DMS79 treated with DMSO at 0.1 percent for 48 hours (cell line): ENCODE measurements at regions not wholly inside any gene's neighbourhood (a gene's known extent, or its start where the extent isn't known, plus 50 kb on each side); places are given as distances from the start of the nearest gene placed in this dataset.

Experiments used
- DNase-seq: peaks from one replicate; lab custom pipeline; 2025; lab: John Stamatoyannopoulos, UW

DNA sequence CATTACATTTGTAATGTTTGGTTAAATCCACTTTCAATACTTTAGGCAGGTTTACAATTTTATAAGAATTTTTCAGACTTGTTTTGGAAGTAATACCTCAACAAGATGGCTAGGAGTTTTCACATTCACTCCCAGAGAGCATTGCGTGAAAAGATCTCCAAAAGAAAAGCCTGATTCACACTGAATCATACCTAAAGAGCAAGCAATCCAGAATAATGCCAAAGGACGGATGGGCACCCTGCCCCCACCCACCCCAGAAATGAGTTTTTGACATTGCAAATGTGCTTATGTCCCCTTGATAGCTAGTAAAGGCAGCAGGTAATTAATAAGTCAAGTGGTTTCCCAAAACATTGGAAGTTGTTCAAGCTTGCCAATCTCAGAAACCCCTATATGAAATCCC, 557.7 kb upstream of the TENM3 start:
- no peak for DNase-seq

DNA sequence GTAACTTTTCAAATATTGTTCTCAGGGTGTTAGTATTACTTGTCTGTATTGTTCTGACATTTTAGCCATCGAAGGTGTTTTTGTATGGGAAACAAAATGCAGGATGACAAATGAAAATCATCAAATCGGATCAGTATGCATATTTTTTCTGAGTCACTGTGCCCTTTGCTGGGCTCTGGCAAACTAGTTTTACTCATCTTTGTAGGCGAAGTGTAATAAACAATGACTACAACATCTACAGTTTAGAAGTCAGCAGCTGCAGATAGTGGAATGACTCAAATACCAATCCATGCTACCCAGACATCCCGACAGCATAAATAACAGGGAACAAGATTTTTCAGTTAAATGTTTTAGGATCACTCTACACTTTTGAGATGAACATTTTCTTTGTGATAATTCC, 557.3 kb upstream of the TENM3 start:
- DNase-seq, result no peak

DNA sequence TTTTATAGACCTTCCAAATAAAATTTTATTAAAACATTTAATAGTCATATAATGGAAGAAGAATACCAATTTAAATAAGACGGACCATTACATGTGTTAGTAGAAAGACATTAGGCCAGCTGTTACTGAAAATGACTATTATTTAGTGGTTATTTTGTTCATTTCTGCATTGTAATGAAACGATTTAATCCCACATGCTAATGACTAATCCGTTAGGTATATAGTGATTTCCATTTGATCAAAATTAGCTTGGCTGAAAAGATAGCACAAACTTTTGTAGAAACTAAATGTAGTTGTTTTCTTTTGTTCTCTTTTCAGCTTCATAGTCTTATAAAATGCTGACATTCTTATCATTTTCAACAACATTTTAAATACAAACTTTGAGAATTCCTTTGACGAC, 556.1 kb upstream of the TENM3 start:
- no peak for DNase-seq

DNA sequence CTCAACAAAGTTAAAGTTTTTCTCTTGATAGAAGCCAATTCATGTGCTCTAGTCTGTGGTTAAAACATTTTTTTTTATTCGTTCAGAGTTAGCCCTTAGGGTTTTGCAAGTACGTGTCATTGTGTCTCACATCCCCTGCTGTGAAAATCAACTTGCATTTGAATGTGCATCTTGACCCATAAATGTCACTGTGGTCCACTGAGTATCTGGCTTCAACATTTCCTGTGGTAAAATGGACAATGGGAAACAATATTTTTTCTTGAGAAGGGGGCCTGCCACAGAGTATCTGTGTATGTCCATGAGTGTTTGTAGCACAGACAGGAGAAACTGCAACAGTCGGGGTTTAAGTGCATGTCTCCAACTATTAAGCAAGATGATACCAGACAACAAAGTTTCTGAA, 554.8 kb upstream of the TENM3 start:
- no peak for DNase-seq

DNA sequence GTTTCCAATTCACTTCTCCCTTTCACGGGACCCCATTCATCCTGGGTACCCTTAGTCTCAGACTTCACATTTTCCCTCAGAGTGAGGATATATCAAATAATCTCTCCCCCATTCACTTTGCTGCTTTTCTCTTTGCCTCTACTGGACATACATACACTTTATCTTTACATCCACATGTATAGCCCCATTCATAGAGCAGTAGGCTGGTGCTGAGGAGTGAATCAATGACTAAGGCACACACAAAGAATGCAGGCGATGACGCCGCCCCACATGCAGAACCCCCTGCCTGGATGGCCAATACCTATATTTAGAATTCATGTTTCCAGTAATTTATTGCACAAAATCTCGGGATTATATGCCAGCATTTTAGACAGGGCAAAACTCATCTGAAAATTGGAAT, 554.3 kb upstream of the TENM3 start:
- DNase-seq, result no peak

DNA sequence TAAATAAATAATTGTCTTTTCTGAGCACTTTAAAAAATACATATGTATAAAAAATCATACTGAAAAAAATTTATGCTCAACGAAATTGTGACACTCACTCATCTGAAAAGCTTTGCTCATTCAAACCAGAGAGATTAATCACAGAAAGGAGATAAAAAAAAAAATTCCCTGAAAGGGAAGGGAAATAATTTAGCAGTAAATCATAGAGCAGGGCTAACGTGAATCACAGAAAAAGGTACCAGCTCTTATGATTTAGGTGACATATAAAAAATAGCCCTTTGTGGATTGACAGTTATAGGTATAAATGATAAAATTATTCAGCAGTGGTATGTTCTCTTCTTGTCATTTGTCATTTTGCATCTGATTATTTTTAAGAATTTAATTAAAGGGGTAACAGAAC, 552.7 kb upstream of the TENM3 start:
- no peak for DNase-seq

DNA sequence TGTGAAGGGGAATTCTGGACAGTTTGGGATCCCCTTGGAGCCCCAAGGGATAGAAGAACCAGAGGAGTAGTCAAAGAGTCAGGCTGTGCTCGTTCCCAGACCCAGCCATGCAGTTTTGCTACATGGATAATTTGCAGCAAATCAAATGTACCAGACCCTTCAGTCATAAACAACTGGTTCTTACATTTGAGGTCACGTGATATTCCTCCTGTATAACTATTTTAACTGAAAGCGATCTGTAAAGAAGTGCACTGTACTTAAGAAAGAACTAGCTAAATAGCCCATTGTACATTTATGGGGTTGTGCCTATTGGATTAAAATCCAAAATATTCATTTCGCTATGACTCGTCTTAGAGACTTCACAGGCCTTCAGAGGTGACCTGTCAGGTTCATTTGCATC, 550.2 kb upstream of the TENM3 start:
- no peak for DNase-seq

DNA sequence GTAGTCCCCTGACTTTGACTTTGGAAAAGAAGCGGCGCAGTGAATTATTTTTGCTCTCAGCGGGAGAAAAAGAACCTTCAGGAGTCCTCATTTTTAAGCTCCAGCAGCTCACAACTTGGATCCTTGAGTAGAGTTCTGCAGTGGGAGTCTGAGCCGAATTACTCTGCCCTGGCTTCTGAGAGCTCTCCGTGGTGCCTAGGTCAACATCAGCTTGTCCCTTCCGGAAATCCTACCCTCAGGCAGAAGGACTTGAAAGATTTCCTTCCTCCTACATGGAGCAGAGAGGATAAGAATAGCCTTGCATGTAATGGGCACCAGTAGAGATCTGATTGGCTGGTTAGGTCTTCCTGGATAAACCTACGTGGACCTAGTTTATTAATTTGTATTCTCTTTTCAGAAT, 549.7 kb upstream of the TENM3 start:
- no peak for DNase-seq

DNA sequence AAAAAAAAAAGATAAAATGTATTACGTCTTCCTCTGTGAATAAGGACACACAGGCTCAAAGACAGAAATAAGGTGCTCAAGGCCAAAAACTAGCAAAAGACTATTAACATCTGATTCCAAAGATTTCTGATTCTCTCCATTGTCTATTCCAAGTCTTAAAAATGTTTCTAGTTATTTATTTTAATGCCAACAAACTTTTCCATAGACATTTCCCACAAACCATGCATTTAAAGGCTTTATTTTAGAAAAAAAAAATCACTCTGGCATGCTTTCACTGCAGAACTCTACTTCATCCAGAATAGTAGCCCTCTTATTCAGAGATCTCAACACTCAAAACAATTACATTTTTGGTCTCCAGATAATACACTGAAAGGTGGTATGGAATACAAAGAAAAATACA, 545.0 kb upstream of the TENM3 start:
- DNase-seq, result no peak

DNA sequence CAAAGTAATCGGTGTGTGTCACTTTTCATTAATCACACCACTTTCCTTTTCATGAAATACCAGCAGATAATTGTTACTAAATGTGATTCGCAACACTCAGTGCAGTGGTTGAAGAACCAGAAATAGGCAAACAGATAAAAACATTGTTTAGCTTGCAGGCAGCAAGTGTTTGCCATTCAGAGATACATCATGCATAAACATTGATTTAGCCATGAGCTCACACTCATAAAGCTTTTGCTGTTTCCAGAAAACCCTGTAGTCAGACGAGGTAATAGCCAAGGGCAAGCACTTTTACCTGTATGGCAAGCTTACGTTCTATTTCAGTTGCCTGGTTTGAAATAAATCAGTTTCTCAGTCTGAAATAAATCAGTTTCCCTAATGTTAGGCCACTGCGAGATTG, 542.0 kb upstream of the TENM3 start:
- DNase-seq, result no peak

DNA sequence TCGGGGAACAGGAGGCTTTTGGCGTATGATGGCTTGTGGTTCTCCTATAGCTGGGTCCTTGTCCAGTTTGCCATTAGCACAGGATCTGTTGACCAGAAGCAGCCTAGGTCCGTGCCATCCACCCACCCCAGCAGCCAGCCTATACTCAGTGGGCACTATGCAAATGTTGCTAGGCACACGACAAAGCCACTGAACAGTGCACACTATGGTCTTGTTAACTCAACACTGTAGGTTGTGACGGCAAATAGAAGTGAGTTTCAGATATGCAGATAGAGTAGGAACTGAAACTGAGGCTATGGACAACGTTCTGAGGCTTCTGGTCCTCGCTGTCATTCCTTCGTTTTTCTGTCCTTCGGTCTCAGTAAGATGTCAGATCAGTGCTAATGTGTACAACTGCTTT, 541.3 kb upstream of the TENM3 start:
- DNase-seq, result no peak

DNA sequence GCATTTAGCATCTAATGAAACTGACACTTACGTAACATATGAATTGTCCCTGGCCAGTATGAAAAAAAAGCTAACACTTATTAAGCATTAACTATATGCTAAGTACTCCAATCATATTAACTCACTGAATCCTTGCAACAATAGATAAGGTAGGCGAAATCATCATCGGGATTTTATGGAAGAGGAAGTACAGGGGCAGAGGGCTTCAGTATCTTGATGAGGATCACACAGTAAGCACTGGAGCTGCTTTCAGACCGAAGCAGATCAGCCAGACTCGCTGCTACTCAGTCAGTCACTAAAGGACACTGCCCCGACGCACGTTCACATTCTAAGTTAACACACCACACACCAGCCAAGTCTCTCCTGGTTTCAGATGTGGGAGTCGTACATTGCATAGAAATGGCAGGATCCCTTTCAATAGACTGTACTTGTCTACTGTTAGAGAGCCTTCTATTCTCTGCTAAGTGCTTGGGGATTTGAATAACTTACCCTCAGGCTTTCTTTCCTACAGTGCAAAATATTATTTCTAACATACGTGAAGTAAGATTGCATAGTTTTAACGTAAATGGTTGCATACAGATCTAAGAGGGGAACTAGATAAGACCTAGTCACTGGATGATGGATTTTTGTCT, 540.2 kb upstream of the TENM3 start:
- no peak for DNase-seq

DNA sequence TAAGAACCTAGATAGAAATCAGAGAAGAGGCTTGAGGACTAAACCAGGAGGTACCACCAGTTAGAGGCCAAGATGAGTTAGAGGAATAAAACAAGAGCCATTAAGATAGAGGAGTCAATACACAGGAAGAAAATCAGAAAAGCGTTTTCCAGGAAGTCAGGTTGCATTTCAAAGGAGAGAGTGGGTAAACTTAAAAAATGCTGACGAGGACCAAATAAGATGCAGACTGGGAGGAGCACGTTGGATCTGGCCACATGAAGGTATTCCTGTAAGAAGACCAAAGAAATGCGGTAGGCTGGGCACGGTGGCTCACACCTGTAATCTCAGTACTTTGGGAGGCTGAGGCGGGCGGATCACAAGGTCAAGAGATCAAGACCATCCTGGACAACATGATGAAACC, 533.1 kb upstream of the TENM3 start:
- DNase-seq, result no peak

DNA sequence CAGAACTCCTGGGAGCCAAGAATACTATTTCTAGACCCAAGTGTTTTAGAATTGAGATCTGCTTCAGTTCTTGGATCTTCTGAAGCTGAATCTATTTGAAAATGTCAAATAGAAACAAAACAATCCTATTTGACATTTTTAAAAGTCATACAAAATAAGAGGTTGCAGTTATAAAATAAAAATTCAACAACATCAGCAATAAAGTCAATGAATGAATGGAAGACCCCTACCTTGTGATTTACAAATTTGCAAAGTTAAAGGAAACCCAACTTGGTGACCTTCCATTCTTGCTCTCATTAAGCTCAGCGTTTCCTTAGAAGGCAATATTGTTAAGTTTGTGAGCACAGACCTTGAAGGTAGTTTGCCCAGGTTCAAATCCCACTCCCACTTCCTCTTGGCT, 531.8 kb upstream of the TENM3 start:
- DNase-seq, result no peak

DNA sequence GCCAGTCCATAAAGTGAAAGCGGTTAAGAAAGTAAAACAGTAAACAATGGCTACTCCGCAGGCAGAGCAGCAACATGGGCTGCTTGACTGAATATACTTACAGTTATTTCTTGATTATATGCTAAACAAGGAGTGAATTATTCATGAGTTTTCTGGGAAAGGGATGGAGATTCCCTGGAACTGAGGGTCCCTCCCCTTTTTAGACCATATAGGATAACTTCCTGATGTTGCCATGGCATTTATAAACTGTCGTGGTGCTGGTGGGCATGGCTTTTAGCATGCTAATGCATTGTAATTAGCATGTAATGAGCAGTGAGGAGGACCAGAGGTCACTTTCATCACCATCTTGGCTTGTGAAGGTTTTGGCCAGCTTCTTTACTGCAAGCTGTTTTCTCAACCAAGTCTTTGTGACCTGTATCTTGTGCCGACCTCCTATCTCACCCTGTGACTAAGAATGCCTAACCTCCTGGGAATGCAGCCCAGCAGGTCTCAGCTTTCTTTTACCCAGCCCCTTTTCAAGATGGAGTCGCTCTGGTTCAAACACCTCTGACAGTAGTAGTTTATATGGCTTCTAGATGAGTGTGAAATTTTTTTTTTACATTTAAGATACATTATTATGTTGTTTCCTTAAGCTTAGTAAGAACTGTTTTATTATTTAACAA, 514.8 kb upstream of the TENM3 start:
- no peak for DNase-seq

DNA sequence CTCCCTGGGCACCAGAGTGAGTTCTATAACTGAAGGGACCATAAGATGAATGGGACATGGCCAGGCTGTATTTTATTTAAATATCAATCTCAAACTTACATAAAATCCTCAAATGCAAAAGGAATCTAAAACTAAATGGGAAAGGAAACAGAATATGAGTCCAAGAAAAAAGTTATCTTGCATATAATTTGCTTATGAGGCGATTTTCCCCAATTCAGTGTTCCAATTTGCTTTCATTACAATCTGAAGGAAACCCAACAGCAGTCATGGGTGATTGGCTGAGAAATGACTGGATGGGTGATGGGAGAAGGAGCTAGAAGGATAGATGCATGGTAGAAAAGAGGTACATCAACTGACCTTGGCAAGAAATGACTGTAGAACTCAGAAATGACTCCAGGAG, 511.3 kb upstream of the TENM3 start:
- DNase-seq, result no peak

DNA sequence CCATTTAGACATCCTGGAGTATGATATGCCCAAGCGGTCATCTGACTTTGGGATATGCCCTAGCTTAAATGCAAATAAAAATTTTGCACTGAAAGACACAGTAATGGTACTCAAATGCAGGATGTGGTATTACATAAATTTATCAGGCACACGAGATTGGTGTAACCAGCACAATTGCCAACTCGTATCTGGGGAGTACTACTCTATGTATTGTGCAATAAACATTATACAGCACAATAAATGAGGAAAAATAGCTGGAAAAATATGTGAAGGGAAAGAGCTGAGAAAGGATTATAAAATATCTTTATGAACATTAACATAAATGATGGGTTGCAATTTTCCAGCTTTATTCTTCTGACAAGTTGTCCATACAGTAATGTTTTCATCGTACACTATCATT, 505.5 kb upstream of the TENM3 start:
- DNase-seq, result no peak

DNA sequence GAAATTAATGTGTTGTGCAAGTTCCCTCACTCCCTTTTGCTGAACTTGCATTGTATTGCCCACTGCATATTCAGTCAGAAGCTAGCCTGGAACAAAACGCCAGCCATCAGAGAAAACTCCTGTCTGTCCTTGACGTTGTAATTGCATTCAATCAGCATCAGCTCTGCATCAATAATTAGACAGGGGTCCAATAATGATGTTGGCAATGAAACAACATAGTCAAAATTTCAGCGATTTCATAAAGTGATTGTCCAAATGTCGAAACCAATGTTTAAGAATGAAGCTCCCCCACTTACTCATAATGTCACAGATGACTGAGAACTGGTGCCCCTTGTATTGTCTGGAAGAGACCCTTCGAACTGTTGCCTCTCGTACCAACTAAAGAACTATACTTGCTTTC, 504.2 kb upstream of the TENM3 start:
- no peak for DNase-seq

DNA sequence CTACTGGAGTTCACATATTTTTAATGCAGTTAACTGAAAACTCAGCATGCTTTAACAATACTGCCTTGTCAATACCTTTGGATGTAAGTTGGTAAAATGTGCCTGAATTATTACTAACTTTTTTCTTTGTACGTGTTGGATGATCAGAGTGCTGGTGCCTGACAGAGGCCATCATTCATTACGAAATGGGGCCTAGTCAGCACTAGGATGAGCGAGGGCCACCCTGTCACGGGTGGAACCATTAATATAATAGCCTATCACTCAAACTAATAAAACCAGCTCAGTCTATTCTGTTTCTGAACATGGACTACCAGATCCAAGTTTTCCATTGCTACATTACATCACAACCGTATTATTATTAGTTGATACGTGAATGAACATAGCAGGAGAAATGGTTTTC, 501.7 kb upstream of the TENM3 start:
- no peak for DNase-seq

DNA sequence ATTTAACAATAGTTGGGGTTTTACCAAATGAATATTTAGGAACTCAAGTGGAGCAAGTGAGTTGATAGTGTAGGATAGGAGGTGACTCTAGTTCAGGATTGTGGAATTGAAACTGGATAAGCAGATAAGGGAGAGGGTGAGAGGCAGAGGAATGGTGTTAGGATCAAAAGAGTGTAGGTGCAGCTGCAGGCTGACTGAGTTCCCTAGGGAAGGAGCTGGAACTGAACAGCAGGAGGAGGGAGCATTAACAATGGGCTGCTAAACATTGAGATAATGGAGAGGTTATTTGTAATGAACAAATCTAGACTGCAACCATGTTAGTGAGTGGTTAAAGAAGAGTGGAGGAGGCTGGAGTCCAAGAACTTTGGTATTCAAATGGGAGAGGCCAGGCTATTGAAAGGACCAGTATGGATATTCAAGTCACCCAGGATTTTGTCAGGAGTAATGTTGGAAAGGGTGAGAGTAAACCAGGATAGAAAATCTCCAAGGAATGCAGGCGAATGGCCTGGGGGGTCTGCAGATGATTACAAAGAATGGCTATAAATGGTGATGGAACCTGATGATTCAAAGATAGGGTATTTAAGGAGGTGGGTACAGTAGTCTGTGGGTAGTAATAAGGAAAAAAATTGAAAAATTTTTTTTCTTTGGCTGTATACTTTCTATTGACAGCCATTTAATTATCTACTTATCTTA, 497.1 kb upstream of the TENM3 start:
- DNase-seq, result no peak

DNA sequence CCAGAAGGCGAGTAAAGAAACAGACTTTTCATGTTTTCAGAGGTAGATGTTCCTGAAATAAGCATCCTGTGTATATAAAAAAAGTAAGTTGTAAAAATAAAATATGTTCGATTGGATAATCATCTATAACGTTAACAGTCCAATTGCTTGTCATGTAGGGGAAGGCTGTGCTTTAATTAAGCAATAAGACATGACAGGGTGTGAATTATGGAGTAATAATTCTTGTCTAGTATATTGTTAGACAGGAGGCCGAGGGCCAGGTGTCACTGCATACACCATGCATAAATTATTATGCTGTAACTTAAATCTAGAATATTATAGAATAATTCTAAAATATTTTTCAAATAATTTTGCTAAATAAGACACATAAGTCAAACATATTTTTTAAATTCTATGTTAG, 494.6 kb upstream of the TENM3 start:
- no peak for DNase-seq

DNA sequence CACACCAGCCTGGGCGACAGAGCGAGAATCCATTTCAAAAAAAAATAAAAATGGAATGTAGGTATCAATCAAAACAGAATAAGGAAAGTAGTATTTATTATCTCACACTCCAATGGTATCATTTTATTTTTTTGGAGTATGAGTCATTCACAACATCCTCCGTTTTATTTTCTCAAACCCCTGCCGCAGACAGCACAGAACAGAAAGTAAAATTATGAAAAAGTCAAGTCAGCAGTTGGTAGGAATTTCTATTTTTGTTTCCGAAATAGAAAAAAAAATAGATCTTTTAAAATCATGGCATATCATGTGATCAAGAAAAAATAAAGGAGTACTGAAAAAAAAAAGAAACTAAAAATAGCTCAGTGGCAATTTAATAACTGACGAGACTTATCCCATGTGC, 490.7 kb upstream of the TENM3 start:
- no peak for DNase-seq

DNA sequence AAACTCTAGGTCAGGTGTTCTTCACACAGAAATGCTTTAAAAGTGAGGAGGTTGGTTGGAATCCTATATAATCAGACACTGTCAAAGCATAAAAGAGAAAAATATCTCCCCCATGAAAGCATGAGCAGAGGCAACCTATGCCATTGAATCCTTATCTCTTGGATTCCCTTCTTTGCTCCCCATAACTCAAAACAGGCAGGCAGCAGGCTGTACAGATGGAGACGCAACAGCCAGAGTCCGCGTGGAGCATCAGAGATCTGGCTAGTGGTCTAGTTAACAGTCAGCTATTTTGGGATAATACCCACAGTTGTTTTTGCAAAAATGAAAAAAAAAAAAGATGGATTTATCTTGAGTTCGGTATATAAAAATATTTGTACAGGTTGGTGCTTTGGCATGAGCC, 490.0 kb upstream of the TENM3 start:
- DNase-seq, result no peak

DNA sequence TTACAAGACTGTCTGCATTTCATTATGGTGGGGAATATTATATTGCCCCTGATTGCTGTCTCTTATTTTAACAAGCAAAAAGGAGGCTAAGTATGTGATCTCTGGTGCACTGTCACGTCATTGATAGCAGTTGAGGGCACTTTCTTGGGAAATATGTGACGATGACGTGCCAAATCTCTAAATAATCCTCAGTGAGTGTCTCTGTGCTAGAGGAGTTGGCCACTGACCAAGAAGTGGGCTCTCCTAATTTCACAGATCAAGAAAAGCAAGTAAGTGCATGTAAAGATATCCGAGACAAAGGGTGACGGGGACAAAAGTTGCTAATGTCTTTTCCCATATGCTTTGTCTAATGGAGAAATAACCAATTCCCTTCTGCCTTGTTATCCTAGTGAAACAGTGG, 487.4 kb upstream of the TENM3 start:
- DNase-seq, result peak; percentile 20
